ENCODE measurements at regions not wholly inside any gene's neighbourhood (a gene's known extent, or its start where the extent isn't known, plus 50 kb on each side); places are given as distances from the start of the nearest gene placed in this dataset.

DNA sequence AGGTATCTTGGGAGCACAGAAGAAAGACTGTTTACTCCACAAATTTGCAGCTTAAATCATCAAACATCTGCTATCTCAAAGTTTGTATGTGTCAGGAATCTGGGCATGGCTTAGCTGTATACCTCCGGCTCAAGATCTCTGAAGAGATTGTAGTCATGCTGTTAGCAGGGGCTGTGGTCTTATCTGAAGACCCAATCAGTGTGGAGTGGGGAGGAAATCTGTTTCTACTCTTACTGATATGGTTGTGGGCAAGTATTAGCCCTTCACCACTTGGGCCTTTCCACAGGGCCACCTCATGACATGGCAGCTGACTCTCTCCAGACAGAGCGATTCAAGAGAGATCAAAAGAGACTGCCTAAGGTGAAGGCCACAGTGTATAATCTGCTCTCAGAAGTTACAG, 438.7 kb downstream of the KIF2B start:
- H3K27ac ChIP-seq, result no peak overlapping the region
- TF ChIP-seq, protein P1, sequence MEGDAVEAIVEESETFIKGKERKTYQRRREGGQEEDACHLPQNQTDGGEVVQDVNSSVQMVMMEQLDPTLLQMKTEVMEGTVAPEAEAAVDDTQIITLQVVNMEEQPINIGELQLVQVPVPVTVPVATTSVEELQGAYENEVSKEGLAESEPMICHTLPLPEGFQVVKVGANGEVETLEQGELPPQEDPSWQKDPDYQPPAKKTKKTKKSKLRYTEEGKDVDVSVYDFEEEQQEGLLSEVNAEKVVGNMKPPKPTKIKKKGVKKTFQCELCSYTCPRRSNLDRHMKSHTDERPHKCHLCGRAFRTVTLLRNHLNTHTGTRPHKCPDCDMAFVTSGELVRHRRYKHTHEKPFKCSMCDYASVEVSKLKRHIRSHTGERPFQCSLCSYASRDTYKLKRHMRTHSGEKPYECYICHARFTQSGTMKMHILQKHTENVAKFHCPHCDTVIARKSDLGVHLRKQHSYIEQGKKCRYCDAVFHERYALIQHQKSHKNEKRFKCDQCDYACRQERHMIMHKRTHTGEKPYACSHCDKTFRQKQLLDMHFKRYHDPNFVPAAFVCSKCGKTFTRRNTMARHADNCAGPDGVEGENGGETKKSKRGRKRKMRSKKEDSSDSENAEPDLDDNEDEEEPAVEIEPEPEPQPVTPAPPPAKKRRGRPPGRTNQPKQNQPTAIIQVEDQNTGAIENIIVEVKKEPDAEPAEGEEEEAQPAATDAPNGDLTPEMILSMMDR (conservative IDR thresholded peaks at IDR 0.05), result no peak
- no peak for TF ChIP-seq ZFX (IDR thresholded peaks at IDR 0.05)

DNA sequence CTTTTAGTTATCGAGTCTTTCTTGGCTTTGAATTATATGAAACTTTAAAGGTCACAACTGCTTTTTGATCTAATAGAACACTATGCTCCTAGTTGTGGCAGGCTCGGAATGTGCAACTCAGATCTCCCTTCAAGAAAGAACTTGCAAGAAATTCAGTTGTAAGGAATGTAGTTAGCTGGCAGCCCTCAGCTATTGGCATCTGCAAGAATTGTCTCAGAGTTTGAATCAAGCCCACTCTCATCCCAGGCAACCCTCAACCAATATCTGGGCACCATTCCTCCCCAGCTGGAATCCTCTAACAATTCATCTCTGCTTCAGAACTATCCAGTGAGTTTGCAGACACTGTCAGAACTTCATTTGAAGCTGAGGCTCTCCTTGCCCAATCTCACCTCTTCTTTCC, 447.2 kb downstream of the KIF2B start:
- TF ChIP-seq, protein P1 (conservative IDR thresholded peaks at IDR 0.05), result no peak
- no peak for TF ChIP-seq ZFX (IDR thresholded peaks at IDR 0.05)
- H3K27ac ChIP-seq, result no peak overlapping the region

DNA sequence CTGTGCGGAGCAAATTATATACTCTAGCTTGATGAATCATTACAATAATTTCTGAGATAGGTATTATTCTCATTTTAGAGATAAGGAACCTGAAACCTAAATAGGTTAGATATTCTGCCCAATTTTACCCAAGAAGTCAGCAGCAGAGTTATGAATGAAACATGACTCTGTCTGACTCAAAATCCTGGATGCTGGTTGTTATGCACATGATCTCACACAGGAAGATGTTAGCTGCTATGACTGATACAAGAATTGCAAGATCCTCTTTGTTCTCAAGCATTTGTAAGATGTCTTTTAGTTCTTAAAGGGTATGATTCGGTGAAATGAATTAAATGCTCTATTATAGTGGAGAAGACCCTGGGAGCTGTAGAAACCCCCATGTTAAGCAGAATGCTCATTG, 447.8 kb downstream of the KIF2B start:
- H3K27ac ChIP-seq, result no peak overlapping the region
- TF ChIP-seq ZFX (IDR thresholded peaks at IDR 0.05), result no peak
- TF ChIP-seq, protein P1 (conservative IDR thresholded peaks at IDR 0.05), result no peak

DNA sequence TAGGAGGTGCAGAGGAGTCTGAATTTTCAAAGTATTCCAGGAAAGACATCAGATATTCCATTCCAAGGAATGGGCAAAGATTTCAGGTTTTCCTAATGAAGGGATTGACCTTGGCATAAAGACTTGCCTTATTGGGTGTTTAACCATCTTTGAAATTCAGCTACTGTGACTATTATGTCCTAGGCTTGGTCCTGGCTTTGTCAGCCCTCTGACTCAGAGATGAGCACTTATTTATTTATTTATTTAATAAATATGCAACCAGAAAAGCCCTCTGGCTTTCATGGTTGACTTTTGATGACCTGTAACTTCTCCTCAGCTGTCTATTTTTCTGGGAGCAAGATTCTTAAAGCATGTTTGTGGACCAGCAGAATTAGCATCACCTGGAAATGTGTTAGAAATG, 455.1 kb downstream of the KIF2B start:
- H3K27ac ChIP-seq, result no peak overlapping the region
- no peak for TF ChIP-seq ZFX (IDR thresholded peaks at IDR 0.05)
- TF ChIP-seq, protein P1 (conservative IDR thresholded peaks at IDR 0.05), result no peak

DNA sequence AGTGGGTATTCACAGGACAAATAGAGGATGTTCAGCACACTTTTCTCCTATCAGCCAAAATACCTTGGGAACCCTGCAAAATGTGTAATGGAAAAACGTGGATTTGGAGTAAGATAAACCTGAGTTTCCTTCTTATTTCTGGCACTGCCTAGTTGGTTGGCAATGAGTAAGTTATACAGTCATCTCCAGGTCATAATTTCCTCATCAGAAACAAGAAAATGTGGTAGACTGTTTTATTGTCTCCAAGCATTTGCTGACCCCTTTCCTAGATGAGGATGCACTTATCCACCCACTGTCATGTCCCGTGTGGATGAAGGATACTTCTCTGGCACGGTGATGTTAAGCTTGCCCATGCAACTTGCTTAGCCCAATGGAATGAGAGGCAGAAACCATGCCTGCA, 458.0 kb downstream of the KIF2B start:
- TF ChIP-seq, protein P1 (conservative IDR thresholded peaks at IDR 0.05), result no peak
- no peak overlapping the region for H3K27ac ChIP-seq

DNA sequence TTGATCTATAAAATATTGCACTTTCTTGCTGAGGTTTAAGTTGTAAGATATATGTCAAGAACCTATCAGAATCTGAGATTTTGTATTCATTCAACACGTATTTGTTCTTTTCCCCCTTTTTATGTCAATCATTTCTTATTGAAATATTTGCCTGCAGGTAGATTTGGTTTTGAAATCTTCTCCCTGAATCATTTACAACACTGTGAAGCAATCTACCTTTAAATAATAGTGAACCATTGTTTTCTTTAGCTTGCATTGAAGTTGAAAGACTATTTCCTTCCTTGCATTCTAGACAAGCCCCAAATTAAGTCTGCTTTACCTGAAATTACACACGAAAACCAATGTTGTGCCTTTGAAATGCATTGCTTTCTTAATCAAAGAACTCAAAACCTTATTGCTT, 460.2 kb downstream of the KIF2B start:
- H3K27ac ChIP-seq, result no peak overlapping the region
- TF ChIP-seq, protein P1 (conservative IDR thresholded peaks at IDR 0.05), result no peak
- TF ChIP-seq ZFX (IDR thresholded peaks at IDR 0.05), result no peak

DNA sequence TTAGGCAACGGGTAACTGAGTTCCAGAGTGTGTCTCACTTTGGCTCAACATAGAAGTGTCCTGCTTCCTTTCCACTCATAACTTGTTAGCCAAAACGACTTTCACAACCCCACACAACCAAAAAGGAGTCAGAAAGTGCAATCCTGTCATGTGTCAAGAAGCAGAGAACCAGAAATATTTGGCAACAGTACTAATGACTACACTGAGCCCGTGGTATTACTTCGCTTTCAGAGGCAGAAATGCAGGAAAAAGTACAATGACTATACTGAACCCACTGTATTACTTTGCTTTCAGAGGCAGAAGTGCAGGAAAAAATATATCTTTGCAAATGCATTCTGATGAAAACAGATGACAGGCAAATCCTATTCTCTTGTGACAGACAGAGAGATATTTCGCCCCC, 484.6 kb downstream of the KIF2B start:
- H3K27ac ChIP-seq, result no peak overlapping the region
- TF ChIP-seq, protein P1 (conservative IDR thresholded peaks at IDR 0.05), result no peak
- no peak for TF ChIP-seq ZFX (IDR thresholded peaks at IDR 0.05)

Data from C4-2B (cell line).